ENCODE measurements at regions not wholly inside any gene's neighbourhood (a gene's known extent, or its start where the extent isn't known, plus 50 kb on each side); places are given as distances from the start of the nearest gene placed in this dataset.
A peak's percentile ranks its signal among the peaks of the same experiment; 100 is the strongest.

DNA sequence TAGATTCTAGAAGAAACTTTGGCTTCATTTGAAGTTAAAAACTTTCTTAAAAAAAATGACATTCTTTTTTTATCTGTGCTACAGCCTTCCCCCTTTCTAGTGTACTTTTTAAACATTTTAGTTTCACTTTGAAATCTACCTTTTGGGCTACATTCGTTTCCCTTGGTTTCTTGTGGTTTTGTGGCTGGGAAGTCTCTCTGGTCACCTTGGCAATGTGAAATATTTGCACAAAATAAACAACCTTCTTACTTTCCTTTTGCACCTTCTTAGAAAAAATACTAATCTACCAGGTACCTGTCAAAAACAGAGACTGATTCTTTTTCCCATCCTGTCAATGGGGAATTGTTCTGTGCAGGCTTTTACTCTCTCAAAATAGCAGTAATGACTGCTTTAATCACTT is 350.2 kb downstream of the GATA3 start:
- Histone ChIP-seq H3K36me3 (ENCODE audit: control insufficient read depth, insufficient read depth, low read length) (no peaks in the 10 kb centered on the region), H3K27me3 (ENCODE audit: control insufficient read depth, insufficient read depth, low read length) (no peaks in the 10 kb centered on the region), H3K27ac (ENCODE audit: low read length) (peak overlapping the region; percentile 91), H3K4me1 (ENCODE audit: control insufficient read depth, insufficient read depth, low read length) (peaks cover 45% of the 10 kb centered on the region), H3K9me3 (ENCODE audit: control insufficient read depth, insufficient read depth, low read length) (no peaks in the 10 kb centered on the region), H3K4me3 (ENCODE audit: low read length) (peak overlapping the region; percentile 7)
- H3K27me3 Mint-ChIP-seq (ENCODE audit: low read depth in 2 of 2): peaks cover 0 to 3% of the 10 kb centered on the region in 2 donors
- H3K27ac Mint-ChIP-seq: peak overlapping the region; percentile 81 to 88
- H3K36me3 Mint-ChIP-seq: no peaks in the 10 kb centered on the region
- peaks cover 61 to 64% of the 10 kb centered on the region in 2 donors for H3K4me1 Mint-ChIP-seq
- H3K4me3 Mint-ChIP-seq: peak overlapping the region; percentile 84
- TF ChIP-seq, protein P1, sequence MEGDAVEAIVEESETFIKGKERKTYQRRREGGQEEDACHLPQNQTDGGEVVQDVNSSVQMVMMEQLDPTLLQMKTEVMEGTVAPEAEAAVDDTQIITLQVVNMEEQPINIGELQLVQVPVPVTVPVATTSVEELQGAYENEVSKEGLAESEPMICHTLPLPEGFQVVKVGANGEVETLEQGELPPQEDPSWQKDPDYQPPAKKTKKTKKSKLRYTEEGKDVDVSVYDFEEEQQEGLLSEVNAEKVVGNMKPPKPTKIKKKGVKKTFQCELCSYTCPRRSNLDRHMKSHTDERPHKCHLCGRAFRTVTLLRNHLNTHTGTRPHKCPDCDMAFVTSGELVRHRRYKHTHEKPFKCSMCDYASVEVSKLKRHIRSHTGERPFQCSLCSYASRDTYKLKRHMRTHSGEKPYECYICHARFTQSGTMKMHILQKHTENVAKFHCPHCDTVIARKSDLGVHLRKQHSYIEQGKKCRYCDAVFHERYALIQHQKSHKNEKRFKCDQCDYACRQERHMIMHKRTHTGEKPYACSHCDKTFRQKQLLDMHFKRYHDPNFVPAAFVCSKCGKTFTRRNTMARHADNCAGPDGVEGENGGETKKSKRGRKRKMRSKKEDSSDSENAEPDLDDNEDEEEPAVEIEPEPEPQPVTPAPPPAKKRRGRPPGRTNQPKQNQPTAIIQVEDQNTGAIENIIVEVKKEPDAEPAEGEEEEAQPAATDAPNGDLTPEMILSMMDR (IDR thresholded peaks at IDR 0.05): no peak
- H3K9me3 Mint-ChIP-seq: no peaks in the 10 kb centered on the region
- intact Hi-C loops (cut with micrococcal nuclease): loop anchor here (1.0 to 5.0 kb wide), 3 partner anchors 12 to 72 kb away; no protein-coding TSS in a partner anchor
- WGBS (ENCODE audit: insufficient coverage): 0% methylated on average over 1 of the region's 1 CpG
- peak; percentile 55 to 81 (median 56) for ATAC-seq
- DNase-seq: peak in 1 of 2 donors; percentile 92

DNA sequence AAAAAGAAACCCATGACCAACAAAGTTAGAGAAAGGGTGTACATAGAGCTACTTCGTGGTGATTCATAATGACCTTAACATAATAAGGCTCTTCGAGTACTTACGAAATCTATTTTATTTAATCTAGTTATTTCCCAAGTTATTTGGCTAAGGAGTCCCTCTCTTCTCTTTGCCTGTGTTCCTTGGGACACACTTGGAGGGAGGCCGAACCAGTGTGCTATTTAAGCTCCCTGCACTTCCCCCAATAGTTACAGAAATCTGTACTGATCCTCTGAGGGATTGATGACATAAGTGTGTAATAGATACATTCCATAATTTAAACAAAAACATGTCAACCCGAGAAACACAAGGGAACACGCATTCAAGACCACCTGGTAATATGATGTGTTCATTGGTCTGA is 351.1 kb downstream of the GATA3 start:
- no peak overlapping the region for H3K4me3 ChIP-seq (ENCODE audit: low read length)
- WGBS (ENCODE audit: insufficient coverage): 90% methylated on average over 2 of the region's 6 CpGs
- intact Hi-C loops (cut with micrococcal nuclease): no loop called here

DNA sequence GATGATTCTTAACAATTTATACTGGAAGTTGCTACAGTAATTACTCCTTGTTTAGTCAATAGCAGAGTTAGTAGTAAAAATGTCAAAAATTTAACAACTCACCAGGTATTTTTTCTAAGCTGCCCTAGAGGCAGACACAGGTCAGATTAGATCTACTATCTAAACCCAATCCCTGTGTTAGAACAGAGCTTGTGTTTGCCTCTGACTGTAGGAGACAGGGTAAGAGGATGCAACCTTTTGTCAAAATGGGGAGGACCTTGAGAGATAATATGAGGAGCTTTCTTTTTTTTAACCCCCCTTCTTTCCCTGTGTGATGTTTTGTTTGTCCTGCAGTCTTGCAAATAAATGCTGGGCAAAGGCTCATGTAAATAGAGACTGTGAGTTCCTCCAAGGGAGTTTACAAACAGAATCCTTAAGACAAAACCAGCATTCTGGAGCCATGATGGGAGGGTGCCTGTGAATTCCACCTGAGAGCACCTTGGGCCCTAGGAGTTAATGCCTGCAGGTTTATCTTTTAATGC is 353.1 kb downstream of the GATA3 start:
- H3K27me3 Mint-ChIP-seq (ENCODE audit: low read depth in 2 of 2): no peaks in the 10 kb centered on the region
- H3K9me3 ChIP-seq (ENCODE audit: control insufficient read depth, insufficient read depth, low read length): no peaks in the 10 kb centered on the region
- no peaks in the 10 kb centered on the region for H3K9me3 Mint-ChIP-seq
- H3K27me3 ChIP-seq (ENCODE audit: control insufficient read depth, insufficient read depth, low read length): no peaks in the 10 kb centered on the region
- no peaks in the 10 kb centered on the region for H3K36me3 ChIP-seq (ENCODE audit: control insufficient read depth, insufficient read depth, low read length)
- TF ChIP-seq, protein P1 (IDR thresholded peaks at IDR 0.05): no peak
- intact Hi-C loops (cut with micrococcal nuclease): no loop called here
- H3K4me3 Mint-ChIP-seq: no peak overlapping the region
- H3K27ac Mint-ChIP-seq: peak overlapping the region in 1 of 2 donors; percentile 51
- no peak for ATAC-seq
- H3K36me3 Mint-ChIP-seq: no peaks in the 10 kb centered on the region
- H3K27ac ChIP-seq (ENCODE audit: low read length): no peak overlapping the region
- H3K4me1 Mint-ChIP-seq: peaks cover 43 to 44% of the 10 kb centered on the region in 2 donors
- peaks cover 30% of the 10 kb centered on the region for H3K4me1 ChIP-seq (ENCODE audit: control insufficient read depth, insufficient read depth, low read length)
- H3K4me3 ChIP-seq (ENCODE audit: low read length): no peak overlapping the region
- peak in 1 of 2 donors; percentile 23 for DNase-seq

More for the DNA sequence above, 351.1 kb downstream of the GATA3 start:
- Histone ChIP-seq H3K4me1 (ENCODE audit: control insufficient read depth, insufficient read depth, low read length) (peaks cover 45% of the 10 kb centered on the region), H3K36me3 (ENCODE audit: control insufficient read depth, insufficient read depth, low read length) (no peaks in the 10 kb centered on the region), H3K27me3 (ENCODE audit: control insufficient read depth, insufficient read depth, low read length) (no peaks in the 10 kb centered on the region), H3K27ac (ENCODE audit: low read length) (peak overlapping the region; percentile 91), H3K9me3 (ENCODE audit: control insufficient read depth, insufficient read depth, low read length) (no peaks in the 10 kb centered on the region)
- Mint-ChIP-seq H3K4me1 (peaks cover 61 to 64% of the 10 kb centered on the region in 2 donors), H3K27me3 (ENCODE audit: low read depth in 2 of 2) (peaks cover 0 to 3% of the 10 kb centered on the region in 2 donors), H3K27ac (peak overlapping the region; percentile 81 to 88), H3K4me3 (no peak overlapping the region), H3K9me3 (no peaks in the 10 kb centered on the region), H3K36me3 (no peaks in the 10 kb centered on the region)
- TF ChIP-seq, protein P1 (IDR thresholded peaks at IDR 0.05): no peak
- DNase-seq (no peak), ATAC-seq (no peak)

- no peak overlapping the region for H3K4me3 ChIP-seq (ENCODE audit: low read length)
- H3K9me3 Mint-ChIP-seq: no peaks in the 10 kb centered on the region
- intact Hi-C loops (cut with micrococcal nuclease): no loop called here
- no peak overlapping the region for H3K27ac Mint-ChIP-seq
- 99% methylated on average over 3 of the region's 3 CpGs for WGBS (ENCODE audit: insufficient coverage)
- H3K27ac ChIP-seq (ENCODE audit: low read length): no peak overlapping the region
- no peak for DNase-seq
- no peak overlapping the region for H3K4me3 Mint-ChIP-seq
- no peaks in the 10 kb centered on the region for H3K9me3 ChIP-seq (ENCODE audit: control insufficient read depth, insufficient read depth, low read length)
- TF ChIP-seq, protein P1 (IDR thresholded peaks at IDR 0.05): no peak
- H3K36me3 Mint-ChIP-seq: no peaks in the 10 kb centered on the region
- ATAC-seq: no peak
- no peaks in the 10 kb centered on the region for H3K36me3 ChIP-seq (ENCODE audit: control insufficient read depth, insufficient read depth, low read length)
- H3K27me3 Mint-ChIP-seq (ENCODE audit: low read depth in 2 of 2): no peaks in the 10 kb centered on the region
- H3K4me1 ChIP-seq (ENCODE audit: control insufficient read depth, insufficient read depth, low read length): peaks cover 11% of the 10 kb centered on the region
- H3K27me3 ChIP-seq (ENCODE audit: control insufficient read depth, insufficient read depth, low read length): no peaks in the 10 kb centered on the region
- peaks cover 18 to 22% of the 10 kb centered on the region in 2 donors for H3K4me1 Mint-ChIP-seq
Observed at GRCh38 chr10:8410506-8410905, 356.0 kb downstream of the GATA3 start.
